ENCODE measurements at regions not wholly inside any gene's neighbourhood (a gene's known extent, or its start where the extent isn't known, plus 50 kb on each side); places are given as distances from the start of the nearest gene placed in this dataset.

DNA sequence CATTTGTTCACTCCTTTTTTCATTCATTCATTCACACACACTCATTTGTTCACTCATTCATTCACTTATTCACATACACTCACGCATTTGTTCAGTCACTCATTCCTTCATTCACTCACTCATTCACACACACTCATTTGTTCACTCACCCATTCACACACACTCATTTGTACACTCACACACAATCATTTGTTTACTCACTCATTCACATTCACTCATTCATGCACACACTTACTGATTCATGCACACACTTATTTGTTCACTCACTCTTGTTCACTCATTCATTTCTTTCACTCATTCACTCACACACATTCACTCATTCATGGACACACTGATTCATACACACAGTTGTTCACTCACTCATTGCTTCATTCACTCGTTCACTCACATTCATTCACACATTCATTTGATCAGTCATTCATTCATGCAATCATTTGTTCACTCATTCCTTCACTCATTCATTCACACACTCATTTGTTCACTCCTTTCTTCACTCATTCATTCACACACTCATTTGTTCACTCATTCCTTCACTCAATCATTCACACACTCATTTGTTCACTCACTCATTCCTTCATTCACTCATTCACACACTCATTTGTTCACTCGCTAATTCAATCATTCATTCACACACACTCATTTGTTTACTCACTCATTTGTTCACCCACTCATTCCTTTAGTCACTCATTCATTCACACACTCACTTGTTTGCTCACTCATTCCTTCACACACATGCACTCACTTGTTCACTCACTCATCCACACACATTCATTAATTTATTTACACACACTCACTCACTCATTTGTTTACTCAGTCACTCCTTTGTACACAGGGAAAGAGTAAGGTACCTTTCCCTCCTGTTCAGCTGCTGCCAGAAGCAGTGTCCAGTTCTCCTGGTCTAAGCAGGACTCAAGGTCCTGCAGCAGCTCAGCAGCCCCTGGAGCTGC is 50.7 kb upstream of the BHLHE23 start:
- no peak for DNase-seq (ENCODE audit: low read depth in 2 of 2)

DNA sequence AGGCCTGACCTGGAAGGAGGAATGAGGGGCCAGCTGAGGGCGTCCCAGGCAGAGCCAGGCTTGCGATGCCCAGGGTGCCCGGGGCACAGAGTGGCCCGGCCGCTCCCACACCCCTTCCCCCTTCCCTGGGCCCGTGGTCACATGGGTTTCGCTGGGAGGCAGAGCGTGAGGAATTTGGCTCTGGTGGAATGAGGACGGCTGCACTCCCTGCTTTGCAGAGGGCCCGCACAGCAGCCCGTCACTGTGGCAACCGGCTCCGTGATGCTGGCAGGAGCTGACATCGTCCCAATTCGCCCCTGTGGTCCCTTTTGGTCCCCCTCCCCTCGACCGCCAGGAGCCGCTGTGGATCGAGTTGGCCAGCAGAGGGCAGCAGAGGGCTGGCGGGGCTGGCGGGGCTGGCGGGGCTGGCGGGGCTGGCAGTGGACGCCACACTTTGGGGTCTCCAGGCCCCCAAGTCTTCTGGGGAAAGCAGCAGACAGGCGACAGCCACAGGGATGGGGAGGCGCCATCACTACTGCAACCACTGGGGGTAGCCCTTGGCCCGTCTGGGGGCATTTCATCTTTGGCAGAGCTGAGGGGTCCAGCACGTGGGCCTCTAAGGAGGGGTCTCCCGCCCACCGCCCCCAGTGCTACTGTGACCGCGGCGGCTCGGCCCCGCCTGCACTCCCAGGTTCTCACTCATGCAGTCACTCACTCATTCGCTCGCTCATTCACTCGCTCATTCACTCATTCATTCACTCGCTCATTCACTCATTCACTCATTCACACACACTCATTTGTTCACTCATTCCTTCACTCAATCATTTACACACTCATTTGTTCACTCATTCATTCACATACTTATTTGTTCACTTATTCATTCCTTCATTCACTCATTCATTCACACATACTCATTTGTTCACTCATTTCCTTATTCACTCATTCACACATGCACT is 49.7 kb upstream of the BHLHE23 start:
- DNase-seq (ENCODE audit: low read depth in 2 of 2): no peak
